ENCODE measurements at regions not wholly inside any gene's neighbourhood (a gene's known extent, or its start where the extent isn't known, plus 50 kb on each side); places are given as distances from the start of the nearest gene placed in this dataset.

DNA sequence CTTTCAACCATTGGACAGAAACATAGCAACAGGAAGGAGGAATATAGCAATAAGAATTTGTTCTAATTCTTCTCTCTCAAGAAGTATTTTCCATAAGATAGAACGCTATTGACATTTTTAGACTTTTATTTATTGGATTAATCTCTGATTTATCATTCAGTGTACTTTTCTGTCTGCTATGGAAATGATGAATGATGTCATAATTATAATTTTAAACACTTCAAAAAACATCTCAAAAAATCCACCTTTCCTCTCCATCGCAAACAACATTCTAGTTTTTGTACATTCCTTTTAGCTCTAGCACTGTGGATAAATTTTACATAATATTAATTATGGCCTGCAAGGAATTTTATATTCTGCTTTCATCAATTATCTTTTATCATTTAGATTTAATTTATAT lies 643.2 kb downstream of the DHX35 start:
- no peak for DNase-seq

DNA sequence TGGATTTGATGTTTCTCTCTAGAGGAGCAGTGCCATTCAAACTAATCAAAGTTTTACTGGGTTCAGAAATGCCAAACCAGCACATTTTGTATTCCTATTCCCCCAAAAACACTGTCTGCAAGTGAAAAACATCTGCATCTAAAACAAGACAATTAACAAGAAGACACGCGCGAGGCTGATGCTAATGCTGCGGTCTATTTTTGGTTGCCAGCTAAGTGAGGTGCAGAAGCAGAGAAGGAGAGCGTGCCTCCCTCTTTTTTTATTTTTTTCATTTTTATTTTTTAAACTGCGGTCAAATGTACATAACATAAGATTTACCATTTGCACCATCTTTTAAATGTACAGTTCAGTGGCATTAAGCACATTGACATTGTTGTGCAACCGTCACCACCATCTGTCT lies 641.1 kb downstream of the DHX35 start:
- DNase-seq: peak; percentile 12

DNA sequence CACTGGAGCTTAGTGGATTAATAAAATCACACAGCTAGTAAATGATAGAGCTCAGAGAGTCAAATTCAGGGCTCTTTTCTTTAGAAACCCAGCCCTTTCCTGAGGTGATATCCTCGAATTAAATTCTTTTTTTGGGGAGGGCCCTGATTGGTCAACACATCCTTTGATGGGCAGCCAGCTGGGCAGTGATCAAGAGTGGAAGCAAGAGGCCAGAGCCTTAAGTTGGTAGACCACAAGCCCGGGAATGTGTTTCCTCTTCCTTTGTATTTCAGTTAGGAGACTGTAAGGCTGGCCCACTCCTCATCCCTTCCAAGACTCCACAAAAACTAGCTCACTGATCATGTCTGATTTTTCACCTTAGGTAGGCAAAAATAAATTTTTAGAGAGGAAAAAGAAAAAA lies 640.5 kb downstream of the DHX35 start:
- no peak for DNase-seq

DNA sequence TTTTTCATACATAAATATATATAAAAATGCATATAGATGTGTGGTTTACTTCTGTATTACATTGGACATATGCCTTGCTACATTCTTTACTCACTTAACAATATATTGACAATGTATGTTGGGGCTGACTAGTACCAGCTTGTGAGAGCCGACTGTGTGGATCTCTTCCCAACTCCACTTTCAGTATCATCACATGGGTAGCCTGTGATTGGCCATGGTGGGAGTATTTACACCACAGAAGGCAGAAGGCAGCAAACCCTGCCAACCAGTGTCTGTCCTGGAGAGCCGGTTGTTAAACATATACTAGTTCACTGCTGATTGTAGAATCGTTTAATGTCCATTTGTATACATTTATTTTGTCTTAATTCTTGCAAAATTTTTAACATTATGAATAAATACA lies 638.7 kb downstream of the DHX35 start:
- DNase-seq: no peak

DNA sequence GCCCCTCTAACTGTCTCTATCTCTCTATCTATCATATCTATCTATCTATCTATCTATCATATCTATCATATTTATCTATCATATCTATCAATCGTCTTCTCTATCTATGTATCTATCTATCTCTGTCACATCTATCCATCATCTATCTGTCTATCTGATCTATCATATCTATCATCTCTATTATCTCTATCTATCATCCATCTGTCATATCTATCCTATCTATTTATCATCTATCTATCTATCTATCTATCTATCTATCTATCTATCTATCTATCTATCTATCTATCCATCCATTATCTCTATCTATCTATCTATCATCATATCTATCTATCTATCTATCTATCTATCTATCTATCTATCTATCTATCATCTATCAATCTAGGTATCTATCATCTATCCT lies 638.0 kb downstream of the DHX35 start:
- no peak for DNase-seq

DNA sequence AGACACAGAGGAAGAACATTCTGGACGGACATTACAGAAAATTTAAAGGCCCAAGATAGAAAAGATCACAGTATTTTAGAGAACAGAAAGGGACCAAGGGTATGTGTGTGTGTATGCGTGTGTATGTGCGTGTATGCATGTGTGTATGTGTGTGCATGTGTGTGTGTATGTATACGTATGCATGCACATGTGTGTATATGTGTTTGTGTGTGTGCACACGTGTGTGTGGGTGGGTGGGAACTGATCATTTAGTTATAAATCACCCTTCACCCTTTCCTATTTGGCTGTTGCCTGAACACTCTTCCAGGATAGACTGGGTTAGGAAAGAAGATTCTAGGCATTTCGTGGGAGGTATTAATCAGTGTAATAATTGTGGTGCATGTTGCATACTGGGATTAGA lies 634.4 kb downstream of the DHX35 start:
- DNase-seq: no peak

DNA sequence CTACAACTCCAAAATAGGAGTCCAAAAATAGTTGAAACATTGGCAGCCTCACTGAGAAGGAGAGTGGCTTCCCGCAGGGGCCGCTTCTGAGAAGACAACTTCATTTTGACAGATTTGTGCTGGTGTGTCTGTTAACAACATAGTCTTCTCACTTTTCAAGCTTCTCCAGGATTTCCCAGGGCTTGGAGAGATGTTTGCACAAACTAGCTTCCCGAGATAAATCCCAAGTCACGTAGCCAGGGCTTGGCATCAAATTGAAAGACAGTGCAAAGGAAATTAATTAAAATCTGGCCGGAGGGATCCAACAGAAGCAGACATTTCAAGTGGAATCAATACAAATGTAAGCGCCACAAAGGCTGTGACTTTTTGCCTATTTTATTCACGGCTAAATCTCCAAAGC lies 630.2 kb downstream of the DHX35 start:
- no peak for DNase-seq

DNA sequence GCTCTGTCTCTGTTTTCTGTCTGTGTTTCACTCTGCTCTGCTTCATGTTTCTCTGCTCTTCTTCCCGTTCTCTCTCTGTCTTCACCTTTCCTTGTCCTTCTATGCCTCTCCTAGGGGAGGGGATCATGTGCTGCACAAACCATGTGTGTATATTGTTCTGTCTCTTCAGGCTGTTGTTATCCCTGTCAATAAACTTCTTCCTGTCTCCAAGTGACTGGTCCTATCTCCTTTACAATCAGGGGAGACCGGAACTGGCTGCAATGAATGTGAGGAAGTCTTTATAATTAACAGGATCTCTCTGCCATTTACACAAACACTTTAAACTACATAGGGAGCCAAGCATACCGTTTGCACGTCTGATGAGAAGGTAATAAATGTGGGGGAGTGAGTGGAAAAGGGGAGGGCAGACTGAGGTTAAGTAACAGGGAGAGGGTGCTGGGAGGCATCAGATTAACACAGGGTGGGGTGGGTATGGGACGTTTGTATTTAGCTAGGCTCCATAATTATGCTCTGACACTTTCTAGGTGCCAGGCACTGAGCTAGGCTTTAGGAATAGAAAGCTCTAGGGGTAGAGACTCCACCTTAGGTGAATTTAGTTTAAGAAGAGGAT lies 626.1 kb downstream of the DHX35 start:
- no peak for DNase-seq

DNA sequence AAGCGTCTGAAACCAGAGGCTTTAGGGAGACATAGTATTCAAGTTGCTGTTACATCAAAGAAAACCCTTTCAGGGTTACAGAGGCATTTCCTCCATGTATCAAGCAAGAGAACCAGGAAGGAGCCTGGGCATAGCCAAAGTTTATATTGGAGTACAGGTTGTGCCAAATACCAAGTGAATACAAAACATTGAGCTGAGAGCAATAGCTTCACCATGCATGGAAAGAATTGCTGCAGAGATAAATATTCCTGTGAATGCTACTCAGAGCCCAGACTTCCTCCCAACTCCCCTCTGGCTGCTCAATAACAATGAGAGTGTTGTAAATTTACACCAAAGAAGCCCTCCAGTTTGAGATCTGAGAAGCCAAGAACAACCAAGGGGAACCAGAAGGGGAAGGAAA lies 618.9 kb downstream of the DHX35 start:
- DNase-seq: no peak

DNA sequence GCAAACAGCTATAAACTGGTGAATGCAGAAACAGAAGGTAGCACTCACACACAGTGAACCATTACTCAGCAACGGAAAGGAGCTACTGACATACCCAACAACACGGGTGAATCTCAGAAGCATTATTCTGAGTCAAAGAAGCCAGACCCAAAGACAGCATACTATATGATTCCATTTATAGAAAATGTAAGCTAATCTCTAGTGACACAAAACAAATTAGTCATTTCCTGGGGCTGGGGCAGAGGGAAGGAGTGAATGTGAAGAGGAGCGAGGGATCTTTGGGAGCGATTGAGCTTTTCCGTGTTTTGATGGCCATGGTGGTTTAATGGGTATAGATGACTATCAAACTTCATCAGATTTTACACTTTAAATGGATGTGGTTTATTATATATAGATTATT lies 614.6 kb downstream of the DHX35 start:
- peak; percentile 40 for DNase-seq

DNA sequence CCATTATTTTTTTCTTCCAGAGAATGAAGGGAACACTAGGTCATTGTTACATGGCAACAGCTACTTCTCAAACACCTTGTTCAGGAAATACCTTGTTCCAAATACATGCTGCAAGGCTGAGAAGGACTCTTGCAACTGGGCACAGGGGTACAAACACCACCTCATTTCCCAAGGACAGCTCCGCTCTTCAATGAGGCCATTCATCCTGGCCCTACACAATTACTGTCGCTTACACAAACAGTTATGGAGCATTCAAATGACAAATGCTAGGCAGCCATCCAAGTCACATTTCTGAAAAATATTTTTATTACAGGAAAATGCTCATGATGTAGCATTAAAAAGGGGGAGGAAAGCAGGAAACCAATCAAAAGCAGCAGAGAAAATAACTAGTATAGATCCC lies 611.9 kb downstream of the DHX35 start:
- no peak for DNase-seq

DNA sequence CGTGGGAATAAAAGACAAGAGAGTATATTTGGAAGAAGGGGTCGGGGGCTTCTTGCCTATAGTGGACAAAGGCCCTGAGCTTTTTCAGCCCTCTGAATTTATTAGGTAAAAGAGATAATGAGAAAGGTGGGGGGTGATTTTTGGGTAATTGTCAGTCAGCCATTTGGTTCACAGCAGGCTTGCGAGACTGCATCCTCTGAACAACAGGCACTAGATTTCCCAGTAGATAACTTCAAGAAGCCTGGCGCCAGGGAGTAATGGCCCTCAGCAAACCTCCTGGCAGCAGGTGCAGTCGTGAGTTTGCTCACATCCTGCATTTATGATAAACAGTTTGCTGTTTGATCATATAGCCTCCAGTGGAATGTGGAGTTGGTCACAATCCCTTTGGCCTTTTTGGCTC lies 609.0 kb downstream of the DHX35 start:
- no peak for DNase-seq

DNA sequence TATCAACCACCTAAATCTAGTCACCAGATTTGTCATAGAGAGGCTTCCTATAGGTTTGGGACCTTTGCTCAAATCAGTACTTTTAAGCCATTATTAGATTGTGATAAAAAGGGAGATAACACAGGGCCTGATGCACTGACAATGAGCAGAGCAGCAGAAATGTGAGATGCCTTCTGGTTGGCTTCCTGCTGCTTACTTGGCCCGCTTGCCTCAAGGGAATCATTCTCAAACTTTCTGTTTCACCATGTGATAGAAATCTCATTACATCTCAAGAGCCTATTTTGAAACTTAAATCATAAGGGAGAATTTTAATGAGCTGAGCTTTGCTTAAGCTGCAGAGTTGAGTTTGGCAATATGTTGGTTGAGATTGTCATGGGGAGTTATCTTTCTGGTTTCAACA lies 606.0 kb downstream of the DHX35 start:
- peak; percentile 11 for DNase-seq

DNA sequence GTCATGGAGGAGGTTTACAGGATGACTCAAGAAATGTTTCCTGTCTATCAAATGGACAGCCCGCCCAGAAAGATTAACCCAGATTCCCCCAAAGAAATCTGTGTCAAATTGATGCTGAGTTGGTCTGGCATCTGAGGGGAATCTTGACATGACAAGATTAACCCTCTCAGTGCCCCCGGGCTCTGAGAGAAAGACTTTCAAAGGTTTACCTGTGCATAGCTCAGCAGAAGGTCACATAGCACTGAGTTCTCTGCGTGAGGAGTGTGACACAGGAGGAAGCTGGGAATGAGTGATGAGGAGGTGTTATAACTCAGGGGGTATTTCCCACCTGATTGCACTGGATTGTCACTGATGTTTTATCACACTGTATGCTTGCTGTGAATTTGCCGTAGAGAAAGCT lies 601.2 kb downstream of the DHX35 start:
- DNase-seq: no peak

DNA sequence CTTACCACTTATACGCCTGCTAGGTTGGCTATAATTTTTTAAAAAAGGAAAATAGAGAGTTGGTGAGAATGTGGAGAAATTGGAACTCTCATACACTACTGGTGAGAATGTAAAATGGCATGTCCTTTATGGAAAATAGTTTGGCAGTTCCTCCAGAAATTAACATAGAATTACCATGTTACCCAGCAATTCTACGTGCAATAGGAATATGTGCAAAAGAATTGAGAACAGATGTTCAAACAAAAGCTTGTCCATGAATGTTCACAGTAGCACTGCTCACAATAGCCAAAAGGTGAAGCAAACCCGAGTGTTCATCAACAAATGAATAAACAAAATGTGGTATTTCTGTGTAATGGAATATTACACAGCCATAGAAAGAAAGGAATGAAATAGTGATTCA lies 592.2 kb downstream of the DHX35 start:
- DNase-seq: no peak

DNA sequence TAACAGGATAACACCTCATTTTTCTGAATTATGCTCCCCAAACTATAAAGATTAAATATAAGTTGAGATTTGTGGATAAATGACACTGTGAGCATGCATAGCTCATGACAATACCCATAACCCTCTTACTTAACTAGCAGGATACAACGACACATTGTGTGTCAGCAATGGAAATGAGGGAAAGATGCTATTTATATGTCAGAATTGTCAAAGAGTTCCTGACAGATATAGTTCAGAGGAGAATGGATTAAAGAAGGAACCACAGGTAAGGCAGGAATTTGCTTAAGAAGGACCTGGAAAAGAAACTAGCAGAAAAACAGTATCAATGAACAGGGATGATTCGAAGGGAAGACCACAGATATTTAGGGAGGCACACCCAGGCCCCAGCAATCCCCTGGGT lies 591.0 kb downstream of the DHX35 start:
- no peak for DNase-seq

DNA sequence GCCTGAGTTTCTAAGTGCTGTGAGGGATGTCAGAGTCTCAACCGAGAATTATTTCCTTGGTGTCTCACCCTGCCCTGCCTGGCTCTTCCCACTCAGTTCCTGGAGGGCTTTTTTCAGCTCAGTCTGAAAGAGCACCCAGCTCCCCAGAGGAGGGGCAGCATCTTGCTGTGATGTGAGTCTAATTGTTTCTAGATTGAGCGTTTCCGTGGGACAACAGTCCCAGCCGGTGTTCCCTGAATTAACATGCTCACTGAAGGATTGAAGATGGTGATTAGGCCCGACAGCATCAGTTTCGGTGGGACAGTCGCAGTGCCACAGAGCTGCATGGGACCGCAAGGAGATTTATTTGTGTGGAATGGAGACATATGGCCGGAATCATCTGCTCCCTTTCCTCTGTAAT lies 587.6 kb downstream of the DHX35 start:
- no peak for DNase-seq

DNA sequence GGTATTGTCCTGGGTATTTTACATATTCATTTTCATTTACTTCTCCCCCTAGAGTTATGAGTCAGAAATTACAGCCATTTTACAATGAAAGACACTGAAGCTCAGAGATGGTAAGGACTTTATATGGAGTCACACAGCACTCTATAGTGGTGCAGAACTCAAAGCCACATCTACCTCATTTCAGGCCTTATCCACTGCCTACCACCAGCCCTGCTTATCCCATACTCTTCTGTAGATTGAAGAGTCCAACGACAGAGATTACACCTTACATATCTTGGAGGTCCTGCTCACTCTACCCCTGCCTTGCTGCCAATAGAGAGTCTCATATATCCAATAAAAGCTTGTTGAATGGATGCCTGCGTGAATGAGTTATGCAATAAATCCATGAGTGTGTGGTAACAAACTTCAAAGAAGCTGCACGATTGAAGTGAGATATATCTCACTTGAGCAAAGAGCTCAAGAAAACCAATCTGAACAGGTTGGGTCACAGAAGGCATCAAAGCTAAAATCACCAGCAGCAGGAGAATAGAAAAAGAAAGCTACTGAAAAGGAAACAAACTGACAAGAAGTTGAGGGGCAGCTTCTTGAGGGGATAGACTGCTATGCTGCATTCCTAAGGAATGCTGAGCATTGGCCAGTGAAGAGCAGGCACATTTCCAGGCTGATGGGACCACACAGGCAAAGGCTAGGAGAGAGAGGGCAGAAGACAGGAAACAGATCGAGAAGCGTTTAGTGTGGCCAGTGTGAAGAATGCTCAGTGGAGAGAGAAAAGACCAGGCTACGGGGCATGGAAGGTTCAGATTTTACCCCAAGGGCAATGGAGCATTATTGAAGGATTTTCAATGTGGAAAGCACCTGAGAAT lies 585.6 kb downstream of the DHX35 start:
- no peak for DNase-seq

DNA sequence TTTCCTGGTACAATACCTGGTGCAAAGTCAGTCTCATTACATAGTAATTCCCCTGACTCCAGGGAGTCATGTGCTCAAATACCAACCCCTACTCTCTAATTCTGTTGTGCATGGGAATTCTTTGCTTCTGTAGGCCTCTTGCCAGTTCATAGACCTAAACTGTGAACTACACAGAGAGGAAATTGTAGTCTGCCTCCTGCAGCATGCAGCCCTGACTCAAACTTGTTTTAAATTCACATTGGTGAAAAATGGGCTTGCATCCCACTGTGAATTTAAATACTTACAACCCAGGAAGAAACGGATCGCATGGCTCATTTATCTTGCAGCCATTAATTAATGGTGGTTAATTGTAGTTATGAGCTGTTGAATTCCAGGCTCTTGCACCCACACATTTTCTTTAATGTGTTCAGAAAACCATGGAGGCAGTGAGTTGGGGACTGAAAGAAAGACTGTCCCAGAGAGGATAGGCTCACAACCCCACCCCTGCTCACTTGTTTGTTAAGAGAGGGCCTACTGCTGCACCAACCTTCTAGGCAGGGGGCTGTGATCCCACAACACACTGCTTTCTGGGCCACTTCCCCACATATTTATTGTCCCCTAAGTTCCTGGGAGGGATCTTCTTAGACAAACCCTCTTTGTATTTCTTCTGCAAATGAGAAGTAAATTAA lies 579.1 kb downstream of the DHX35 start:
- no peak for DNase-seq

DNA sequence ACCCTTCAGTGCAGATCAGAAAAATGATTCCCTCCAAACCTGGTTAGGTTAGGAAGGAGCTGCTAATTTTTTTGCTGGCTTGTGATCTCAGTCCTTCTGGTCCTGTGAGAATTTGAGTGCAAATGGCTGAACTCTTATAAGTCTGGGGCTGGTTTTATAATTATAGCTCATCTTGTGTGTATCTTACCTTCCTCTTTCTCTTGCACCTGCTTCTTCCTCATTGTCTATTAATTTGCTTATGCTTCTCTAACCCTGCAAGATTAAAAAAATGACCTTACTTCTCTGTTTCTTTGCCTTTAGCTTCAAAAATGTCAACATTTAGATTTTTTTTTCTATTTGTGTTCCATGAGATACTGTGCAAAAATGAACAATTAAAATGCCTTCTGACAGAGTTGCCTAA lies 576.2 kb downstream of the DHX35 start:
- DNase-seq: no peak

DNA sequence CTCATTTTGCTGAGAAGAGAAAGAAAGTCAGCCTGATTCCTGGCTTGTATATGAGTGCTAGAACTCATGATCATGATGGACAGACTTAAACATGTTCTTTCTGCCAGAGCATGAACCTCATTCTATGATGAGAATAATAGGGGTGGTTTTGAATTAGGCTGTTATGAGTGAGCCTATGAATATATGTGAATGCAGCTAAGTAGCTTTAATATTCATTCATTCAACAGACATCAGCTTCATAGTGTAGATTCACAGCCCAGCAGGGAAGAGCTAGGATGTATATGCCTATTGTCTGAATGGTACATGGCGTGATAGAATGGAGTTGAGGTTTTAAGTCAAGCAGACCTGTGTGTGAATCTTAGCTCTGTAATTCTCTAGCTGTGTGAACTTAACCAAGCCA lies 573.2 kb downstream of the DHX35 start:
- no peak for DNase-seq

DNA sequence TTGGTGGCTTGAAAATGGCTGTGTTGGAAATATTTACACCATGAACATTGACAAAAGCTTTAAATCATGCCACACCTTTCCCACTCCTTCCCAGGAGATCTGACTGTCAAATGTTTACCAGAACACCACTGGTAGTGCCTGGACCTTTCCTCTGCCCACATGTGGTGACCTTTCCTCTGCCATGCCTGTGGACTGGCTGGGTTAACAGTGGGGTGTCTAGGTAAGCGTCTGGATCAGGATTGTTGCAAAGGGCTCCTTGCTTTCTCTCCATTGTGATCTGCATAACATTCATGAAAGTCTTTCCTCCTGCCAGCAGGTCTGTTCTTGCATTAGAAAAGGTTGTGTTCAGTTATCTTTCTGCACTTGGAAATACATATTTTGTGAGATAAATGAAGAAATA lies 572.7 kb downstream of the DHX35 start:
- DNase-seq: no peak

DNA sequence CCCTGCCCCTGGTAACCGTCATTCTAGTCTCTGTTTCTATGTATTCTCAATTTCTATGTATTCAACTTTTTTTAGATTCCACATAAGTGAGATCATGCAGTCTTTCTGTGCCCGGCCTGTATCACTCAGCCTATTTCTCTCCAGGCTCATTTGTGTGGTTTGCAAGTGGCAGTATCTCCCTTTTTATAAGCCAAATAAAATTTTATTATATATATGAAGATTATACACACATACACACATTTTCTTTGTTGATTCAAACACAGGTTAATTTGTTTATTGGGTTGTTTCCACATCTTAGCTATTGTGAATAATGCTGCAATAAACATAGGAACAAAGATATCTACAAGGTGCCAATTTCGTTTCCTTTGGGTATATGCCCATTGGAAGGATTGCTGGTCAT lies 571.7 kb downstream of the DHX35 start:
- DNase-seq: peak; percentile 15

DNA sequence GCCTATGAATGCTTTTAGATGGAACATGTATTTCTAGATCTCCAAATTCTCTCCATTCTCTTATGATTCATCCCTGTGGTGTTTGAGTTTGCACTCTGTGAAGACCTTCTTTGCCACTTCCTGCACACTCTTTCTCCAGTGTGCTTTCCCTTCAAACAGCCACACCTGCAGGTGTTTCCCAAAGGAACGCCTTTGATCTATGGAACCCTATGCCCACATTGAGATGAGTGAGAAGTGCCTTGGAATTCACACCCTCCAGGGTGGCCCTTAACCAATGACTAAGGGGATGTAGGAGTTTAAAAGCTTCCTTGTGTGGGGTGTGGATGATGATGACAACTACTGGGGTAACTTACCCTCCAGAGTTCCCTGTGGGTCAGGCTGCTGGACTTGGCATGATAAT lies 570.1 kb downstream of the DHX35 start:
- no peak for DNase-seq

Data from fibroblast of skin of scalp (primary cell).